ENCODE measurements at regions not wholly inside any gene's neighbourhood (a gene's known extent, or its start where the extent isn't known, plus 50 kb on each side); places are given as distances from the start of the nearest gene placed in this dataset.
A peak's percentile ranks its signal among the peaks of the same experiment; 100 is the strongest.

DNA sequence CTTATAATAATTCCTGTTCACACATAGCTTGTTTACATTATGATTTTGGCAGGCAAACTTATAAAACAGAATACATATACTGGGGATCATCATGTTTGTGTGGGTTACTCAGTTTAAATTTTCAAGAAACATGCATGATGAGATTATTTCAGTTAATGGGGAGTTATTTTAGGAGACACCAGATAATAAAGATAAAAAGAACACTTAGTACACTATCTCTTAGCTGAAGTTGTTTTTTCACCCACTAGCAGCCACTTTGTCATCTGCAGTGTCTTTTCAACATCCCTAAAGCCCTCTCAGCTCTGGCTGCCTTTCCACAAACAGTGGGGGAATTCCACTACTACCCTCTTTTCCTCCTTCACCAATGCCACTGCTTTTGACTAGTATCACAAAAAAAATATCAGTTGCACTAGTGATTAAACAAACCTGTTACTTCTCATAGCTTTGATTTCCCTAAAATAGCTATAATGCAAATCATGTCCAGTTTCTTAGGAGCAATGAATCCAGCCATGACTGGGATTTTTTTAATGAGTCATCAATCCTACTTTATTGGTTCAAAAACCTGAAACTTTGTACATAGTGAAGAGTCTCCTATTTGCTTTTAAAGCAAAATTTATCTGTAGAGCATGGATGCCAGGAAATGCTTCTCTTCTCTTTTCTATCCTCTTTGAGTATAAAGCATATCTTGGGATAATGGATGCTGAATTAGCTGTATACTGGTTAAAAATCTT, 156.7 kb upstream of the TFPI start:
- no peak overlapping the region for H3K4ac ChIP-seq (ENCODE audit: low read depth, low read length)
- no peak overlapping the region for H3K4me2 ChIP-seq (ENCODE audit: low read depth, low read length)
- H4K8ac ChIP-seq (ENCODE audit: low read depth in 2 of 2, low read length in 2 of 2) = no peak overlapping the region
- H2AK9ac ChIP-seq (replicated peaks; ENCODE audit: low read depth, low read length, poor library complexity) = no peak overlapping the region
- no peaks in the 10 kb centered on the region for H3K4me1 ChIP-seq (ENCODE audit: control insufficient read depth, insufficient read depth, low read length)
- no peak overlapping the region for H2BK120ac ChIP-seq (ENCODE audit: low read depth, low read length)
- ATAC-seq (ENCODE audit: low read depth) (no peak), DNase-seq (no peak)
- no peak overlapping the region for H4K5ac ChIP-seq (ENCODE audit: low read depth, low read length)
- BruUV-seq (replicated peaks) = no TSS peak
- in situ Hi-C loops (cut with MboI; ENCODE audit: low sequenced_read_pairs) = no loop called here
- no peak overlapping the region for H3K27ac ChIP-seq (ENCODE audit: insufficient read depth, low read length)
- H3K79me1 ChIP-seq (ENCODE audit: low read depth in 1 of 2, low read length in 2 of 2) = no peaks in the 10 kb centered on the region
- H3K9ac ChIP-seq (ENCODE audit: low read depth, low read length) = no peak overlapping the region
- no peak overlapping the region for H4K91ac ChIP-seq (ENCODE audit: insufficient read depth, low read depth, low read length)
- no peaks in the 10 kb centered on the region for H3K9me3 ChIP-seq (ENCODE audit: control insufficient read depth, insufficient read depth, low read length)
- no peak overlapping the region for H2AK5ac ChIP-seq (ENCODE audit: low read depth, low read length)
- no peaks in the 10 kb centered on the region for H4K20me1 ChIP-seq (ENCODE audit: insufficient read depth, low read length)
- TF ChIP-seq USF2 (IDR thresholded peaks at IDR 0.05; ENCODE audit: low read depth, low read length) (no peak), FOS (IDR thresholded peaks at IDR 0.05; ENCODE audit: low read depth, low read length) (0 out of 2 replicates have a peak, but pooled peaks have one; percentile 14), SMC3 (IDR thresholded peaks at IDR 0.05; ENCODE audit: low read depth, low read length) (no peak), MAFK (IDR thresholded peaks at IDR 0.05; ENCODE audit: low read depth, low read length) (peak; percentile 60)
- TF ChIP-seq, protein P1, sequence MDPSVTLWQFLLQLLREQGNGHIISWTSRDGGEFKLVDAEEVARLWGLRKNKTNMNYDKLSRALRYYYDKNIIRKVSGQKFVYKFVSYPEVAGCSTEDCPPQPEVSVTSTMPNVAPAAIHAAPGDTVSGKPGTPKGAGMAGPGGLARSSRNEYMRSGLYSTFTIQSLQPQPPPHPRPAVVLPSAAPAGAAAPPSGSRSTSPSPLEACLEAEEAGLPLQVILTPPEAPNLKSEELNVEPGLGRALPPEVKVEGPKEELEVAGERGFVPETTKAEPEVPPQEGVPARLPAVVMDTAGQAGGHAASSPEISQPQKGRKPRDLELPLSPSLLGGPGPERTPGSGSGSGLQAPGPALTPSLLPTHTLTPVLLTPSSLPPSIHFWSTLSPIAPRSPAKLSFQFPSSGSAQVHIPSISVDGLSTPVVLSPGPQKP (IDR thresholded peaks at IDR 0.05; ENCODE audit: borderline replicate concordance, low read depth, low read length) = no peak
- H2BK5ac ChIP-seq (ENCODE audit: low read depth, low read length, poor library complexity, severe bottlenecking) = no peak overlapping the region
- H3K14ac ChIP-seq (replicated peaks; ENCODE audit: low read depth, low read length) = no peak overlapping the region
- ChIA-PET CTCF (no interaction called here), POLR2A (ENCODE audit: unreplicated experiment) (no interaction called here)
- intact Hi-C loops (cut with micrococcal nuclease) = loop anchor here (5.0 kb wide), 1 partner anchor 589 kb away; no protein-coding TSS in a partner anchor
- H3K18ac ChIP-seq (ENCODE audit: low read depth, low read length) = no peak overlapping the region
- H2BK15ac ChIP-seq (ENCODE audit: low read depth, low read length) = no peak overlapping the region
- dilution Hi-C loops (cut with HindIII; ENCODE audit: low sequenced_read_pairs, unreplicated experiment) = no loop called here
- no peaks in the 10 kb centered on the region for H3K36me3 ChIP-seq (ENCODE audit: control insufficient read depth, insufficient read depth, low read length)
- no peaks in the 10 kb centered on the region for H3K9me1 ChIP-seq (ENCODE audit: insufficient read depth, low read length)
- no peak overlapping the region for H3K4me3 ChIP-seq (ENCODE audit: insufficient read depth, low read depth, low read length)
- no peak overlapping the region for H2AFZ ChIP-seq (replicated peaks; ENCODE audit: low read length, poor library complexity)
- no peak overlapping the region for H2BK20ac ChIP-seq (ENCODE audit: low read depth, low read length)
- no peaks in the 10 kb centered on the region for H3K27me3 ChIP-seq (ENCODE audit: control insufficient read depth, insufficient read depth, low read length)
- no peak overlapping the region for H3K23ac ChIP-seq (ENCODE audit: low read depth, low read length)
- no peak overlapping the region for H3K56ac ChIP-seq (ENCODE audit: extremely low read depth, insufficient read depth, low read length)
